DOHH2 (cell line): ENCODE measurements at regions not wholly inside any gene's neighbourhood (a gene's known extent, or its start where the extent isn't known, plus 50 kb on each side); places are given as distances from the start of the nearest gene placed in this dataset.

Experiments used
- H3F3A ChIP-seq: fragments of 200-600 bp; sonication (generic), shearing (Covaris generic); 2 replicates; pipeline ENCODE4 v1.6.0; 2016; ENCODE audit warnings: antibody characterized with exemption, mild to moderate bottlenecking; ENCODE audit not compliant: control insufficient read depth, insufficient read depth
- H3K27ac ChIP-seq: fragments of 200-600 bp; sonication (generic); 2 replicates; pipeline ENCODE4 v1.5.1; 2014; ENCODE audit warnings: low read depth, mild to moderate bottlenecking, low read length, moderate library complexity
- H3K27me3 ChIP-seq: fragments of 200-600 bp; sonication (generic); 2 replicates; pipeline ENCODE4 v1.6.1; 2014; ENCODE audit warnings: mild to moderate bottlenecking, low read length, mixed read lengths; ENCODE audit not compliant: control insufficient read depth
- H3K36me3 ChIP-seq: fragments of 200-600 bp; sonication (generic); 2 replicates; pipeline ENCODE4 v1.6.1; 2014; ENCODE audit warnings: mild to moderate bottlenecking, low read length, moderate library complexity, mixed read lengths; ENCODE audit not compliant: control insufficient read depth
- H3K4me1 ChIP-seq: fragments of 200-600 bp; sonication (generic); 2 replicates; pipeline ENCODE4 v1.6.1; 2014; ENCODE audit warnings: mild to moderate bottlenecking, low read length, mixed read lengths; ENCODE audit not compliant: control insufficient read depth
- H3K4me2 ChIP-seq: fragments of 200-600 bp; sonication (generic); 2 replicates; pipeline ENCODE4 v1.6.0; 2014; ENCODE audit warnings: mild to moderate bottlenecking, low read length, moderate library complexity
- H3K4me3 ChIP-seq: fragments of 200-600 bp; sonication (generic); 2 replicates; pipeline ENCODE4 v1.5.1; 2014; ENCODE audit warnings: mild to moderate bottlenecking, low read length, mixed read lengths
- H3K79me2 ChIP-seq: fragments of 200-600 bp; sonication (generic); 2 replicates; pipeline ENCODE4 v1.6.1; 2014; ENCODE audit warnings: mild to moderate bottlenecking, low read length, mixed read lengths; ENCODE audit not compliant: control insufficient read depth
- H3K9me2 ChIP-seq: fragments of 200-600 bp; sonication (generic); replicated peaks from 2 replicates; pipeline ENCODE4 v1.6.1; 2014; ENCODE audit warnings: mild to moderate bottlenecking, low read length, mixed read lengths; ENCODE audit not compliant: control insufficient read depth
- H3K9me3 ChIP-seq: fragments of 200-600 bp; sonication (generic); 2 replicates; pipeline ENCODE4 v1.6.1; 2014; ENCODE audit warnings: antibody characterized with exemption, low read length, mixed read lengths; ENCODE audit not compliant: control insufficient read depth, insufficient read depth
- H4K20me1 ChIP-seq: fragments of 200-600 bp; sonication (generic); 2 replicates; pipeline ENCODE4 v1.6.0; 2014; ENCODE audit warnings: low read depth, mild to moderate bottlenecking, antibody characterized with exemption, low read length, moderate library complexity; ENCODE audit not compliant: control insufficient read depth, insufficient read depth
- CTCF ChIP-seq: fragments of 200-600 bp; sonication (generic); IDR thresholded peaks from one replicate; pipeline ENCODE4 v1.5.1; 2014; ENCODE audit warnings: antibody characterized with exemption, mild to moderate bottlenecking, low read depth, low read length; ENCODE audit not compliant: poor library complexity, severe bottlenecking
- EZH2phosphoT487 ChIP-seq: fragments of 200-600 bp; sonication (generic); IDR thresholded peaks from 2 replicates; pipeline ENCODE4 v1.6.1; 2017; ENCODE audit warnings: borderline replicate concordance, mild to moderate bottlenecking, antibody characterized with exemption, low read length, moderate library complexity, mixed read lengths

DNA sequence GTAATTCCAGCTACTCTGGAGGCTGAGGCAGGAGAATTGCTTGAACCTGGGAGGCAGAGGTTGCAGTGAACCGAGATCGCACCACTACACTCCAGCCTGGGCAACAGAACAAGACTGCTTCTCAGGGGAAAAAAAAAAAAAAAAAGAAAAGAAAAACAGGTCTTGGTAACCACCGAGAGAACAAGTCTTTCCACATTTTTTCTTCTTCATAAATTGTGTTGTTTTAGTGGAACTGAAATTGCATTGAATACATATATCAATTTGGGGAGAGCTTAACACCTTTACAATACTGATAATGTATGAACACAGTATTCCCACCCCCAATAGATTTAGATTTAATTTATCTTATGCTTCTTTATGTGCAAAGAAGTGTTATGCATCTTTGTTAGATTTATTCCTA, 70.0 kb upstream of the PLEKHG1 start:
- Histone ChIP-seq H3K9me3 (no peaks in the 10 kb centered on the region), H3F3A (no peaks in the 10 kb centered on the region), H3K4me3 (no peak overlapping the region)

GRCh38 chr6:150531957-150532356, 67.7 kb upstream of the PLEKHG1 start:
- H3K9me3 ChIP-seq: no peaks in the 10 kb centered on the region
- H3K79me2 ChIP-seq: no peaks in the 10 kb centered on the region
- H3F3A ChIP-seq: no peaks in the 10 kb centered on the region
- H4K20me1 ChIP-seq: no peaks in the 10 kb centered on the region
- H3K4me2 ChIP-seq: no peak overlapping the region
- H3K4me3 ChIP-seq: no peak overlapping the region
- no peaks in the 10 kb centered on the region for H3K27me3 ChIP-seq
- TF ChIP-seq CTCF: no peak
- TF ChIP-seq EZH2phosphoT487: no peak
- no peaks in the 10 kb centered on the region for H3K9me2 ChIP-seq
- H3K4me1 ChIP-seq: peaks cover 6% of the 10 kb centered on the region
- H3K27ac ChIP-seq: no peak overlapping the region
- H3K36me3 ChIP-seq: no peaks in the 10 kb centered on the region

More for the DNA sequence above, 70.0 kb upstream of the PLEKHG1 start:
- TF ChIP-seq EZH2phosphoT487 (no peak), CTCF (no peak)
- Histone ChIP-seq H4K20me1 (no peaks in the 10 kb centered on the region), H3K79me2 (no peaks in the 10 kb centered on the region), H3K4me2 (no peak overlapping the region), H3K9me2 (no peaks in the 10 kb centered on the region), H3K36me3 (no peaks in the 10 kb centered on the region), H3K27ac (no peak overlapping the region), H3K27me3 (no peaks in the 10 kb centered on the region), H3K4me1 (peaks cover 6% of the 10 kb centered on the region)

GRCh38 chr6:150534553-150534952, 65.1 kb upstream of the PLEKHG1 start:
- no peak overlapping the region for H3K27ac ChIP-seq
- H3K4me3 ChIP-seq: no peak overlapping the region
- H4K20me1 ChIP-seq: no peaks in the 10 kb centered on the region
- H3K9me3 ChIP-seq: no peaks in the 10 kb centered on the region
- H3K4me1 ChIP-seq: no peaks in the 10 kb centered on the region
- H3K36me3 ChIP-seq: no peaks in the 10 kb centered on the region
- H3K9me2 ChIP-seq: no peaks in the 10 kb centered on the region
- H3K4me2 ChIP-seq: no peak overlapping the region
- no peaks in the 10 kb centered on the region for H3K79me2 ChIP-seq
- no peaks in the 10 kb centered on the region for H3F3A ChIP-seq
- H3K27me3 ChIP-seq: no peaks in the 10 kb centered on the region
- no peak for TF ChIP-seq EZH2phosphoT487
- no peak for TF ChIP-seq CTCF
